ENCODE measurements at regions not wholly inside any gene's neighbourhood (a gene's known extent, or its start where the extent isn't known, plus 50 kb on each side); places are given as distances from the start of the nearest gene placed in this dataset.

DNA sequence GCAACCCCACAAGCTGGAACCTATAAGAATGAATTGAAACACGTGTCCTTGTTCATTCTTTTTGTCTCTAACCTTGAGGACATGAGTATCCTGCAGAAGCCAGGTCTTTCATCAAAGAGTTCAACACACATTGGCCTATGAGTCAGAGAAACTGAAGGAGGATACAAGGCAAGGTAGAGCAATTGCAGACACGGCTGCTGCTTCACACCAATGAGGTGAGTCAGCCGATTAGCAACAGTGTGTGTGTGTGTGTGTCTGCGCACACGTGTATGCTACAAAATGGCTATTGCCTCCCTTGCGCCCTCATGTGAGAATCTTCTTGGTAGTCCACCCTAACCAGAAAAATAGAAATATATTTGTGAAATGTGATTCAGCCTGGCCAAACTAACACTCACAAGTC, 1477.7 kb upstream of the IGFBP7 start (continued):
- TF ChIP-seq ZNF281 (CRISPR knock-in tag; IDR thresholded peaks at IDR 0.05; ENCODE audit: borderline replicate concordance) = no peak
- no peak for TF ChIP-seq ZNF784 (CRISPR knock-in tag; IDR thresholded peaks at IDR 0.05; ENCODE audit: borderline replicate concordance)
- TF ChIP-seq MZF1 (CRISPR knock-in tag; IDR thresholded peaks at IDR 0.05; ENCODE audit: borderline replicate concordance) = no peak
- TF ChIP-seq RELA (CRISPR knock-in tag; IDR thresholded peaks at IDR 0.05) = no peak
- no peak for TF ChIP-seq BORCS8-MEF2B (CRISPR knock-in tag; IDR thresholded peaks at IDR 0.05)
- no peak for TF ChIP-seq MTF1 (CRISPR knock-in tag; IDR thresholded peaks at IDR 0.05)
- TF ChIP-seq NCOA2 (CRISPR knock-in tag; IDR thresholded peaks at IDR 0.05) = no peak
- TF ChIP-seq SMC3 (IDR thresholded peaks at IDR 0.05; ENCODE audit: low read length) = no peak
- TF ChIP-seq ZNF20 (CRISPR knock-in tag; IDR thresholded peaks at IDR 0.05) = no peak

- BruUV-seq (replicated peaks) = no TSS peak
- intact Hi-C loops (cut with micrococcal nuclease; ENCODE audit: unreplicated experiment) = no loop called here
- Histone ChIP-seq H3K36me3 (replicated peaks in 1 of 2; ENCODE audit: control insufficient read depth in 1 of 2, insufficient read depth in 2 of 2, low read length in 2 of 2) (no peaks in the 10 kb centered on the region), H3K27ac (ENCODE audit: extremely low read length, insufficient read depth, low read length) (no peak overlapping the region), H3K79me2 (ENCODE audit: insufficient read depth, low read length) (no peaks in the 10 kb centered on the region), H3K27me3 (ENCODE audit: control insufficient read depth in 1 of 2, insufficient read depth in 2 of 2, low read length in 2 of 2) (no peaks in the 10 kb centered on the region), H4K20me1 (ENCODE audit: insufficient read depth, low read length) (no peaks in the 10 kb centered on the region), H3K9ac (ENCODE audit: insufficient read depth, low read depth, low read length) (no peak overlapping the region), H2AFZ (ENCODE audit: low read length) (no peak overlapping the region), H3K9me3 (ENCODE audit: low read length) (peaks cover 32% of the 10 kb centered on the region), H3K4me1 (ENCODE audit: insufficient read depth, low read length) (no peaks in the 10 kb centered on the region), H3K4me3 (replicated peaks in 1 of 3; ENCODE audit: insufficient read depth in 1 of 3, low read depth in 2 of 3, low read length in 3 of 3) (no peak overlapping the region), H3K4me2 (ENCODE audit: low read depth, low read length) (no peak overlapping the region)
- POLR2A ChIA-PET = no interaction called here
- DNase-seq (ENCODE audit: low spot score) (no peak), ATAC-seq (no peak), FAIRE-seq (no peak)
- 0% methylated on average over 1 of the region's 1 CpG for WGBS (ENCODE audit: low lambda C conversion rate)
- no peak for TF ChIP-seq ARNTL (CRISPR knock-in tag; IDR thresholded peaks at IDR 0.05)
- TF ChIP-seq KLF13 (CRISPR knock-in tag; IDR thresholded peaks at IDR 0.05) = no peak
- no peak for TF ChIP-seq NFKB2 (CRISPR knock-in tag; IDR thresholded peaks at IDR 0.05; ENCODE audit: borderline replicate concordance)
- TF ChIP-seq, protein P1, sequence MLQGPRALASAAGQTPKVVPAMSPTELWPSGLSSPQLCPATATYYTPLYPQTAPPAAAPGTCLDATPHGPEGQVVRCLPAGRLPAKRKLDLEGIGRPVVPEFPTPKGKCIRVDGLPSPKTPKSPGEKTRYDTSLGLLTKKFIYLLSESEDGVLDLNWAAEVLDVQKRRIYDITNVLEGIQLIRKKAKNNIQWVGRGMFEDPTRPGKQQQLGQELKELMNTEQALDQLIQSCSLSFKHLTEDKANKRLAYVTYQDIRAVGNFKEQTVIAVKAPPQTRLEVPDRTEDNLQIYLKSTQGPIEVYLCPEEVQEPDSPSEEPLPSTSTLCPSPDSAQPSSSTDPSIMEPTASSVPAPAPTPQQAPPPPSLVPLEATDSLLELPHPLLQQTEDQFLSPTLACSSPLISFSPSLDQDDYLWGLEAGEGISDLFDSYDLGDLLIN (CRISPR knock-in tag; IDR thresholded peaks at IDR 0.05; ENCODE audit: borderline replicate concordance) = no peak
- TF ChIP-seq POLR2A (IDR thresholded peaks at IDR 0.05; ENCODE audit: insufficient read depth in 1 of 2, low read depth in 2 of 2, low read length in 2 of 2) = no peak
- CTCF ChIA-PET (ENCODE audit: low intra/inter-chr PET ratio, low total read pairs) = no interaction called here
- in situ Hi-C loops (cut with HindIII; ENCODE audit: extremely low pct_ligation_motif_present, low pct_unique_long_range_greater_than_20kb) = no loop called here
Measured at GRCh38 chr4:58566260-58566659, 1456.1 kb upstream of the IGFBP7 start.

Measured in HepG2 (cell line).